ENCODE measurements at regions not wholly inside any gene's neighbourhood (a gene's known extent, or its start where the extent isn't known, plus 50 kb on each side); places are given as distances from the start of the nearest gene placed in this dataset.
"Not testable (repeated sequence)": the region's sequence is repeated elsewhere in the genome, so short reads cannot be mapped to it uniquely, and the experiment has no call there.

DNA sequence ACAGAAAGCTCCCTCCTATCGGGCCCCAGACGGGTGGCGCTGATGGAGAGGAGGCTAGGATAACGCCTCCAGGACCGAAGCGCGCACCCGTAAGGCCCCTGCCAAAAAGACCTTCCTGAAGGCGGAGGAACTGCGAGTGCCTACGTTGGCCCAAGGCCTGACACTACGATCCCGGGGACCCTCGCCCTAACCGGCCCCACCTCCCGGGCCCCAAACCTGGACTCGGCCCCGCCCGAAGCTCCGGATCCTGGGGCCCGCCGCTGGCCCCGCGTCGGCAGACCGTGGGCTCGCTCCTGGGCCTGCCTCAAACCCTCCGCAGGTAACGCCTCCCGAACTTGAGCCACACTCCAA is 53.6 kb upstream of the ROPN1B start:
- TF ChIP-seq, protein P1, sequence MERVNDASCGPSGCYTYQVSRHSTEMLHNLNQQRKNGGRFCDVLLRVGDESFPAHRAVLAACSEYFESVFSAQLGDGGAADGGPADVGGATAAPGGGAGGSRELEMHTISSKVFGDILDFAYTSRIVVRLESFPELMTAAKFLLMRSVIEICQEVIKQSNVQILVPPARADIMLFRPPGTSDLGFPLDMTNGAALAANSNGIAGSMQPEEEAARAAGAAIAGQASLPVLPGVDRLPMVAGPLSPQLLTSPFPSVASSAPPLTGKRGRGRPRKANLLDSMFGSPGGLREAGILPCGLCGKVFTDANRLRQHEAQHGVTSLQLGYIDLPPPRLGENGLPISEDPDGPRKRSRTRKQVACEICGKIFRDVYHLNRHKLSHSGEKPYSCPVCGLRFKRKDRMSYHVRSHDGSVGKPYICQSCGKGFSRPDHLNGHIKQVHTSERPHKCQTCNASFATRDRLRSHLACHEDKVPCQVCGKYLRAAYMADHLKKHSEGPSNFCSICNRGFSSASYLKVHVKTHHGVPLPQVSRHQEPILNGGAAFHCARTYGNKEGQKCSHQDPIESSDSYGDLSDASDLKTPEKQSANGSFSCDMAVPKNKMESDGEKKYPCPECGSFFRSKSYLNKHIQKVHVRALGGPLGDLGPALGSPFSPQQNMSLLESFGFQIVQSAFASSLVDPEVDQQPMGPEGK (CRISPR knock-in tag; IDR thresholded peaks at IDR 0.05; ENCODE audit: borderline replicate concordance) = not testable (repeated sequence)
- TF ChIP-seq ZC3H10 (CRISPR knock-in tag; IDR thresholded peaks at IDR 0.05); BACH2 (CRISPR knock-in tag; IDR thresholded peaks at IDR 0.05; ENCODE audit: borderline replicate concordance); ZNF70 (CRISPR knock-in tag; IDR thresholded peaks at IDR 0.05); SNAI2 (CRISPR knock-in tag; IDR thresholded peaks at IDR 0.05): not testable (repeated sequence)
